ENCODE measurements at regions not wholly inside any gene's neighbourhood (a gene's known extent, or its start where the extent isn't known, plus 50 kb on each side); places are given as distances from the start of the nearest gene placed in this dataset. TPM values are rescaled to one million over a fixed set of nuclear protein-coding genes. Genes with fewer than 3 reads are reported as not detected.

Small RNA genes in the stretch of these regions (small RNA-seq; reads per million reads assigned to genes)
- not detected for gene RNU1-141P (ENCODE audit: low replicate concordance)
